T-helper 1 cell treated with Interleukin-12 subunit alpha and Interleukin-12 subunit beta and Interleukin-4 antibody, amounts not matched to agents 30 ng/mL and 1 ng/mL, for 36 hours (primary cell): ENCODE measurements at regions not wholly inside any gene's neighbourhood (a gene's known extent, or its start where the extent isn't known, plus 50 kb on each side); places are given as distances from the start of the nearest gene placed in this dataset.

ENCODE experiments used
- intact Hi-C: fragments of 100-400 bp; cut with micrococcal nuclease; formaldehyde crosslinking; loops from one replicate; pipeline ENCODE4 v1.15.1; 2024

DNA sequence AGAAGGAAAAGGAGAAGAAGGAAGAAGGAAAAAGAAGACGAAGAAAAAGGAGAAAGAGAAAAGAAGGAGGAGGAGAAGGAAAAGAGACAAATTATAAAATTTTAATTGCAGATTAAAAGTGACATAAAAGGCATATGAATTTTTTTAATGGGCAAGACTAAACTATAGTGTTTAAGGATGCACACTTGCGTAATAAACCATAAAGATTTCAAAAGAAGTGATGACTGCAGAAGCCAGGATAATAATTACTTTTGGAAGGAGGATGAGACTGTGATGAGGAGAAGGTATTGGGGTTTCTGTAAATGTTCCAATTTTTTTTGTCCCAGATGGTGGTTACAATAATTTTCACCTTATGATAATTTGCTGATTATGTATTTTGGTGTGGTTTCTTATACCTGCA lies 243.1 kb upstream of the PKN2 start:
- intact Hi-C loops, result no loop called here

DNA sequence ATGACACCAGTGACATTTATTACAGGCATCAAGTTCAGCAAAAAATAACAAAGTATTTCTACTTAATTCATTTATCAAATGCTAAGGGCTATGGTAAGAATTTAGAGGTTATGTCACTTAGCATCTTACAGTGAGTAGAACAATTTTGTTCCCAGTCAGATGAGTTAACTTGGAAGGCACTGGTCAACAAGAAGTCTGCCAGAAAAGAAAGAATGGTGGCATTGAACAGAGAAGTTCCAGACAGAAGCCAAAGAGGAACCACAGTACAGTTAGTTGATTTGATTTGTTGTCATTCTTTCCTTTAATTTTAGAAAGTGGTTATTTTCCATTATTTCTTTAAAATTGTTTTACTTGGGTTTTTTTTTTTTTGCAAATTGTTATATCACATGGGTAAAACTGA lies 232.2 kb upstream of the PKN2 start:
- intact Hi-C loops, result no loop called here

DNA sequence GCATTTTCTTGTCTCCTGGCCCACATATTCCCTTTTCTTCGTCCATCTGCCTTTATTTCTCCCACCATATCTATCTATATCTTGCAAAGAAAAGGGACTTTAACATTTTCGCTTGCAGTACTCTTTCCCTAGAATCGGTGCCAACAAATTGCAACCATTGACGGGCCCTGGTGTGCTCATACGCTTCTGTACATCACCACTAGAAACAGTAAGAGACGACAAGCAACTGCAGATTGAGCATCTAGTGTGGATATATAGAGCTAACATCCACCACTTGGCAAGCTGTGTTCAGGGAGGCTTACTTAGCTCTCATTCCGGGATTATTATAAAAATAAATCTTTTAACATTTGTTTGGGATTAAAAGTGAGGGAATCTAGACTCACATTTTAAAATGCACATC lies 230.8 kb upstream of the PKN2 start:
- intact Hi-C loops, result no loop called here

DNA sequence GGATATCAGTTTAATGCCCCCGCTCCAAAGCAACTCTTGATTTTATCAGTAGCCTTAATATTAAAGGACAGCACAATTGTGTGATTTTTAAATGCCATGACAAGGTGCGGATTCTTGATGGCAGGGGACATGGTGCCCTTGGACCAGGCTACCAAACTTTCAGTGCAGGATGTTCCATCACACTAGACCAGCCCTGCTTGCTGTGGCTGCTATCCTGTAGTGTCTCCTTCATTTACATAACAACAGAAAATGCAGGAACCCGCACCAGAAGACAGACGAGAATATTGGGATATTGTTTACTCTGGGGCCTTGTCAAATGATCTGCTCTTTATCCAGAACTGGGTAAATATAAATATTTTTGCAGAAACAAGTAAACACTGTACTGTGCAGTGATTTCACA lies 229.3 kb upstream of the PKN2 start:
- intact Hi-C loops, result no loop called here

DNA sequence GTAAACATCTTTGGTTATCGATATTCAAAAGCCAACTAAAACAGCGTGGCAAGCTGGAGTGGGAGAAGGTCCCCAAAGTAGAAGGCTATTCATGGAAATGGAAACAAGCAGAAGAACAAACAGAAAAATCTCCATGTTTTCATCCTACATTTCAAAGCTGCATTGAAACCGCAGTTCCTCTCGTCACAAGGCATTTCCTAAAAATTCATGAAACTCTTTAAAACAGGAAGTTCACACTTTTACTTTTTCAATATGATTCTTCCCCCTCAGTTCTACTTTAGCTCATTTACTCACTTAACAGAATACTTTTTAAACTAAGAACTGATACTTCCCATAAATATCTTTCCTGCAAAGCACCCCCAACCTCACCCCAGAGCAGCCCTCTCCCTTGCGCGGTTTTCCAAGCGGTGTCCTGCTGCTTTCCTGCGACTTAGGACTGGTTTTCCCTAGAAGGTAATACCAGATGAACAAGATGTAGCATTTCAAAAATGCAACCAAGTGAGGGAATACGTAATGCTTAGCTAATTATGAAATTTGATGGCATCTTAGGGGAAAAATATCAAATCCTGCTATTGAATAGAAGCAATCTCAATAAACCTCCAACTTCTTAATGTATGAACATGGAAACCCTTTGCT lies 228.3 kb upstream of the PKN2 start:
- intact Hi-C loops, result no loop called here

DNA sequence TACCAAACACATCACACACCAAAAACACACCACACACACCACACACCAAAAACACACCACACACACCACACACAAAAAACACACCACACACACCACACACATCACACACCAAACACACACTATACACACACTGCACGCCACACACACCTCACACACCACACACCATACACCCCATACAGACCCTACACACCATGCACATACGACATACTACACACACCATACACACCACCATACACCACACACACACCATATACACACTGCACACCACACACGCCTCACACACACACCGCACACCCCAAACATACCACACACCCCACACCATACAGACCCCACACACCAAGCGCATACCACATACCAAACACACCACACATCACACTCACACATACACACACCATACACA lies 226.9 kb upstream of the PKN2 start:
- intact Hi-C loops, result no loop called here

DNA sequence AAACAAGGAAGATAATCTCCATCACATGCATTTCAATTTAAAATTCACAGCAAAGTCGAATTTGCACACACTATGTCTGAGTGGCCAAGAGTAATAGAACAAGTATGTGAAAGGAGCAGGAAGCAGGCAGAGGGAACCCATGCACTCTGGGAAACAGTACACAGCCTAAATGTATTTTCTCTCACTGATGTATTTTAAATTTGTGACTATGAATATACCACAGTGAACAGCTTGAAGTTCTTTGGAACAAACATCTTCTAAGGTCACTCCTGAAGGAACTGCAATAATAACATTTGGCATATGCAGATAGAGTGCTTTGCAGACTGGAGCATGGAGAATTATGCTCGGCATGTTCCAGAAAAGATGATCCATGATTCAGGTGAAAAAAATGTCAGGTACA lies 223.1 kb upstream of the PKN2 start:
- intact Hi-C loops, result no loop called here

DNA sequence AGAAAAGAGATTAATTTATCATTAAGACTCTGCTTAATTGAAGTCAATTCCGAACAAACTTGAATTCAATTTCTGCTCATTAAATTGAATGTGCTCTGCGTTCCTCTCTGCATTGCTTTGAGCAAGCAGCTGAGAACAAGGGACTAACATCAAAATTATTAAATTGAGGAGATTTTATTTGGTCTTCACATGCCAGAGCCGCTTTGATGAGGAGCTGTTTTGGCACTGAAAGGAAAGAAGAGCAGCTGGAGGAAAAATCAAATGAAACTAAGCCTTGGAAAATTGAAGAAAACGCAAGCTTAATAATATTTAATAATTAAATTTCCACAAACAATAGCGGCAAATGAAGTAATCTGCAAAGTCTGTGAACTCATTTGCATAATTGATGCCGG lies 222.0 kb upstream of the PKN2 start:
- intact Hi-C loops, result no loop called here

DNA sequence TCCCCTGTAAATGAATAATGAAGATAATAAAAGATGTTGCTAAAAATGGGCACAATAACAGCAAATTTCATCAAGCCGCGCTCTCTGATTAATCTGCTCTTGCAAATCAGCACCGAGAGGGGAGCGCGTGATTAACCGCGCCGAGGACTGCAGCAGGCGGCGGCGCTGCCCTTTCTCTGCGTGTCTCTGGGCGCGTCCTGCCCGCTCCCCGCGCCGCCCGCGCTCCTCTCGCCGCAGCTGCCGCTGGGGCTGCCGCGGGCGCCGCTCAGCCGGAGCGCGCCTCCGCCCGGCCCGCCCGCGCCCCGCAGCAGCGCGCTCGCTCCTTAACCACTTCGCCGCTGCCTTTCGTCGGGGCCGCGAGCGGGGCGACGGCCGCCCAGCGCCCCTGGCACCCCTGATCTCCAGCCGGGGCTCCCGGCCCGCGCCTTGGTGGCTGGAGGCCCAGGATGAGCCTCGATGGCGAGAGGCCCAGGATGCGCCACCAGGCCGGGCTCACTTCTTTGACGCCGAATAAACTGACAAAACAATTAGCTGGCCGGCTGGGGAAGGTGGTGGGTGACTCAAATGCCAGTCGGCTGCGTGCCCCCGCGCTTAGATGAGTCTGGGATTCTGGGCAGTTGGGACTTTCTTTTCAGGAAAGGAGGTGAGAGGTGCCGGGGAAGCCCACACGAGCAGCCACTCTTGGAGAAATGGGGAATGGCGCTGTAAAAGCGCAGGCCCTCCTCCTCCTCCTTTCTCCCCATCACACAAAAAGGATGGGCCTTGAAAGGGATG lies 221.4 kb upstream of the PKN2 start:
- intact Hi-C loops, result no loop called here

DNA sequence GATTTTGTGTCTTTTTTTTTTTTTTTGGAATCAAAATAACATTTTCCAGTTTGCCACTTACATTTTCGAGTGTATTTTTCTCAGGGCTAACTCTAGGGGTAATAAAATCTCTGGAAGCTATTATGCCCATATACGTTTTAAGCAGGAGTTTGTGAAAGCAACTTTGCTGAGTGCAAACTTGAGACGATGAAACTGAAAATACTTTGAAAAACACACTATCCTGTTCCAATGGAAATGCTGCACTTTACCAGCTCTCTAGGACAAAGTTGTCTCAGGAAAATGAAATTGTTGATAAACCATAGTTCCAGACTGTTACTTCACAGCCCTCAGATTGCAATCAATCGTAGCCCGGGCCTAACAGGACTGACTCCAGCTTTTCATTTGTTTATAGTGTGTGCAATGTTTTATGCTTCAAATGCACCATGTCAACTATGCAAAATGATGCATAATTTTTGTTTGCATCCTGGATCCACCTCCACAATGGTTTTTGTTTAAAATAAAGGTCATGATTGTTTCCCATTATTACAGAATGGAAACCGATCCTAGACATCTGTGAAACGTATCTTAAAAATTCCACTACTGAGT lies 220.6 kb upstream of the PKN2 start:
- intact Hi-C loops, result no loop called here

DNA sequence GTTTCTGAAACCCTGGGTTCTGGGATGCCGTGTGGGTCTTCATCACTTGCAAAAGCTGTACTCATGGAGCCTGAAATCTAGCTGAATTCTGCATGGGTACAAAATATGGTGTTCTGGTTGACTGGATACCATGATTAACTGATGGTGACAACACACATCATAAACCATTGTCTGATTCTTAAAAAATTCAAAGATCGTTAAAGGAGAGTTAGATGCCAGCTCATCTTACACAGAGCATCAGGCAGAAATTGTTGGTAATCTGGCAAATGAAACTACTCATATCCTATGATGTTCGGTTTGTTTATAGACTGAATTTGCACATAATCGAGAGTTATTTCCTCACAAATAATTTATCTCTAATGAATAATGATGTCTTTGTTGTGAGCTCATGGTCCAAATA lies 218.1 kb upstream of the PKN2 start:
- intact Hi-C loops, result no loop called here

DNA sequence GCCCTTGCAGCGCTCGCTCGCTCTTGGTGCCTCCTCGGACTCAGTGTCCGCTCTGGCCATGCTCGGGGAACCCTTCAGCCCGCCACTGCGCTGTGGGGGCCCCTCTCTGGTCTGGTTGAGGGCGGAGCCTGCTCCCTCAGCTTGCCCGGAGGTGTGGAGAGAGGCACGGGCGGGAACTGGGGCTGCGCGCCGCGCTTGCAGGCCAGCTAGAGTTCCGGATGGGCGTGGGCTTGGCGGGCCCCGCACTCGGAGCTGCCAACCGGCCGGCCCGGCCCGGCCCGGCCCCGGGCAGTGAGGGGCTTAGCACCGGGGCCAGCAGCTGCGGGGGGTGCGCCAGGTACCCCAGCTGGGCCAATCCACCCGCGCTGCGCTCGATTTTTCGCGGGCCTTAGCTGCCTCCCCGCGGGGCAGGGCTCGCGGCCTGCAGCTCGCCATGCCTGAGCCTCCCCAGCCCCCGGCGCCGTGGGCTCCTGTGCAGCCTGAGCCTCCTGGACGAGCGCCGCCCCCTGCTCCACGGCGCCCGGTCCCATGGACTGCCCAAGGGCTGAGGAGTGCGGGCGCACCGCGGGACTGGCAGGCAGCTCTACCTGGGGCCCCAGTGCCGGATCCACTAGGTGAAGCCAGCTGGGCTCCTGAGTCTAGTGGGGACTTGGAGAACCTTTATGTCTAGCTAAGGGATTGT lies 217.0 kb upstream of the PKN2 start:
- intact Hi-C loops, result no loop called here

DNA sequence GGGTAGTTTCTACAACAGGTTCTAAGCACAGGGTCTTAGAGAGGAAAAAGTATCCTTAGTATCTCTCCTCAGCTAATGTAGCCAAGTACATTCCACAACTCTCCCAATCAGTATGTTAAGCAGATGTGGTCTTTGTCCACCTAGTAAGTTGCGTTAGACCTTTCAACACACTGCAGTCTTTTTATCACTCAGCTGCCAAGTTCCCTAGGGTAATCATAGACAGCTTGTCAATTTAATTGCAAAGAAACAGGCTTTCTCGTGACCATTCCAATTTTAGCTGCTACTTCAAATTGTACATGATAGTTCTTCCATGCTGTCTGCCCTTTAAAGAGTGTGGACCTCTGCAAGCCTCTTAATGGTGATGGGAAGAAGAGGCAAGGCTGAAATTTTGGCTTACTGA lies 211.8 kb upstream of the PKN2 start:
- intact Hi-C loops, result no loop called here

DNA sequence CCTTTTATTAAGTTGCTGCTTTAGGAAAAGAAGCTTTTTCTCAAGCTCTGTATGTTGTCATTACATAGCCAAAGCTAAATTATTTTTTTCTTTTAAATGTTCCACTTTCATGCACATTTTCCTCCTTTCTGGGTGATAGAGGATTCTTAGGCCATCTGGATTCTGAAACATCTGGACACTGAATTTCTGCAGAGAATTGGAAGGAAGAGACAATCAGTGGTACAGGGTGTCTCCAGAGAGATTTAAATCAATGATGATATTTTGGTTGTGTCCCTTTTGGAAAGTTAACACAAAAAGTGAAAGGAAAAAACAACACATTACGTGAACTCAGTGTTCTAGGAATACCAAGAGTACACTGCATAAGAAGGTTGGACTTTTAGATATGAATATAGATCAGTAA lies 211.4 kb upstream of the PKN2 start:
- intact Hi-C loops, result no loop called here

DNA sequence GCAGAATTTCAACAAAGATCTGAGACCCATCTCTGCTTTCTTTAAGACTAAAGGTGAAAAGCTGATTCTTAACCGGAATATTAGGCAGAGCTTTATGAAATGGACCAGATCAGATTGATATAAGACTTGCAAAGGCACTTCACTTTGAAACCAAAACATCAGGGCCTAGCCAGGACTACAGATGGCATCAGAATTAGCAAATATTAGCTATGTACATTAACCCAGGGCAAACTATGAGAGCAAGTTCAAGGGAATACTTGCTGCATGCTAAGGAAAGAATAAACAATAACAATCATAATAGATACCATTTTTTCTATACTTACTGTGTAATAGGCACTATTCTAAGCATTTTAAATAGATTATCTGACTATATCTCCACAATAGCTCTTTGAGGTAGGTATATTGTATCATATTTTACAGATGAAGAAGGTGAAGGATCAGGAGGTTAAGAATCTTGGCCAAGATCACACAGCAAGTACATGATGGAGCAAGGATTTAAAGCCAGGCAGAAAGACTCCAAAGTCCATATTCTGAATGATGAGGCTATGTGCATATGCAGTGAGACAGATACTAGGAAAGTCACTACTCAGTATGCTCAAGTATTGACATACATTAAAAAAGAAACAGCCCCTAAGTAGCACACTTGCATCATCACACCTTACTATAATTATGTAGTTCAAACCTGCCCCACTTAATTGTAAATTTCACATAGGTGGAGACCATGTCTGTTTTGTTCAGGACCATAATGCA lies 209.3 kb upstream of the PKN2 start:
- intact Hi-C loops, result no loop called here

DNA sequence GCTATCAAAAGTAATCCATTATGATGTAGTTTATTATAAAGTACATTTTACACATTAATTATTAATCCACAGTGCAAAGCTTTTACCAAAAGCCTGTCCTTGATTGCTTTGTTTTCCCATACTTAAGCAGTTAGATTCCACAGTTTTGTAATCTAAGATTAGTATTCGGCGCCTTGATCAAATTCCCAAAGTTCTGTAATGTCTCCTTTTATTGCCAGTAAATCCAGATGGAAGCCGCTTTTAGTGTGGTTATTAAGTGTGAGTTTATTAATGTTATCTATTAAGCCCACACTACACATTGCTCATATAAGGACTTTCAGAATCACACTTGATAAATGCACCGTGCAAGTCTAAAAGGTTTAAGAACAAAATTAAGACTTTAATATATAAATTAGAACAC lies 199.2 kb upstream of the PKN2 start:
- intact Hi-C loops, result no loop called here

DNA sequence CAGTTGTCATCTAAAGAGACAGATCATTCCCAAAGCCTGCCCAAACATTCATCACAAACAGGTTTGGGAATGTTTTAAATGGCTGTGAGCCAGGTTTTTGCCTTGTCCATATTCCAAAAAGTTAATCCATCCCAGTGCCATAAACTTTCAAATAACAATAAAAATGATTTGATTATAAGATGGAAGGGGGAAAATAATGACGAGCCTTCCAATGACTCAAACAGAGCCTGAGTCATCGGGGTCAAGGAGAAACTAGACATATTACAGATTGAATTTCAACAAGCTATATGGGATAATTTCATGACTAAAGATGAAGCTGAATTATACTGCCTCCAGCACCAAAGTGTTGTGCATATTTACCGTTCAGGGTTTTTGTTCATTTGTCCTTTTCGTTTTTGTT lies 195.8 kb upstream of the PKN2 start:
- intact Hi-C loops, result no loop called here

DNA sequence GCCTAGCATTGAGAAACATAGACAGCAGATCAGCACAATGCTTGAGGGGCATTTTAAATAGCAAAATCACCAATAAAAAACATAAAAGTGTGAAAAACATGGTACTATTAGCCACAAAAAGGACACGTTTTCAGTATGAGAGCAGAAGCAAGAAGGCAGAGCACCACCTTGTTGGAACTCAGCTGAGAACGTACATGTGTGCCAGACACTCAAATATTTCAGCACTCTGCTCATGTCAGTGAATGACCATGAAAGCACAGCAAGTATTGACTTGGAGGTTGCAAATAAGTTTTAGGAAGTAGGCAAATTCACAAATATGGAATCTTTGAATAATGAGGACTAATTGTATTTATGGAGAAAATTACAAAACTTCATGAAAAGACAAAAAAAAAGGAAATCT lies 193.4 kb upstream of the PKN2 start:
- intact Hi-C loops, result no loop called here

DNA sequence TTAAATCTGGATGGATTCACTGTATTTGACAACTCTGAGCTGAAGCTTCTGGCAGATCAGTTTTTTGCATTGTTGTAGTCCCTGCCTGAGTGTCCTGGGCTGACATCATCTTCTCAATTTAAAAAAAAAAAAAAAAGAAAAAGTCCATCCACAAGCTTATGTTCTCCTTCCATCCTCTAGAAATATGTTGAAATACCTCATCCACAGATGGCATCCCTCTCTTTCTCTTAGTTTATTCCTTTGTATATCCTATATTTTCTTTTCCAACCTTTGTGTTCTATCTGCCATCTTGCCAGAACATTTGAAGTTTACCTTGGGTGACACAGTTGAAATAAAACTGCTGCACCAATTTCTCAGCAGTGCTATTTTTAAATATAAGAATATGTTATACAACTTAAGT lies 184.4 kb upstream of the PKN2 start:
- intact Hi-C loops, result loop anchor here (5.0 kb wide), 1 partner anchor 937 kb away; no protein-coding TSS in a partner anchor

DNA sequence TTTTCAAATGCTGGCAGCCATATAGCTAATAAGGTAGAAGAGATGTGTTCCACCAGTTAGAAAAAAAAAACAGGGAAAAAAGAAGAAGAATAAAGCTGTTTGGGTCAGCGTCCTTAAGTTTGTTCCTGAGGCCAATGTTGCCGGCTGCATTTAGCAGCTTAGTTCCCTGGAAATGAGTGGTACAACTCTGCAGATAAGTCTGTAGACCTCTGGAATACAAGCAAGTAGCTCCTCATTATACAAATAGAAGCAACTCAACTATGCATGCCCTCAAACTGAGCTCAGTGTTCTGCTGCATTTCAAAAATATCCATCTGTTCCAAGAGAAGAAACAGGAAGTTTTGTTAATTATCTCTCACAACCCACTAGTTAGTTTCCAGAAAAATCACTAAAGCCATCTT lies 181.2 kb upstream of the PKN2 start:
- intact Hi-C loops, result no loop called here

DNA sequence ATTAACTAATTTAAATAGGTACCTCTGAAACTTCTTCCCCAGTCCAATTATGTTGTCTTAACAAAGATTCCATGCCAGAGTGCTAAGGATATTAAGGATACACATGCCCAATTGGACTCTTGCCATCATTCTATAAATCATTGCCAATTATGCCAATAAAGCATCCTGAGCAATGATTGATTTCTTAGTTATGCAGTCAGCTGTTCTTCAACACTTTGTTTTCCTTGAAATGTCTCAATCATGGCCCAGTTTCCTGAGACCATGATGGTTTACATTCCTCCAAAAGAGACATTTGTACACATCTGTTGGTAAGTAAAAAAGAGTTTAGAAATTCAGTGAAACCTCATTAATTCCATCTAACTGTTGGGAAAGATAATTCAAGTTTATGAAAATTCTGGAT lies 180.4 kb upstream of the PKN2 start:
- intact Hi-C loops, result no loop called here

DNA sequence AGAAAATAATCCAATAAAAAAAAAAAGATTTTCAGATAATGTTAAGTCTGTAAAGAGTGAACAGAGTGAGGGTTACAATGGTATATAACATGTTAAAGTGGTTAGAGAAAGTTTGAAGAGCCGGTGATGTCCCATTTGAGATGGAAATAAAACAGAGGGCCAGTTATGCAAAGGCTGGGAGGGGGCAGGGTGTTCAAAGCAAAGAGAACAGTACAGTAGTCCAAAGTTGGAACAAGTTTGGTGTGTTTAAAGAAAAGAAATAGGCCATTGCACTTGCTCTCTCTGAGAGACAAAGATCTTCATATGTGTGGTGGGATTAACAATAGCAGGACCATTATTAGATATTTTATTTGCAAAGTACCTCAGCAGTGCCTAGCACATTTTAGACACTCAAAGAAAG lies 179.5 kb upstream of the PKN2 start:
- intact Hi-C loops, result no loop called here
